ENCODE measurements at regions not wholly inside any gene's neighbourhood (a gene's known extent, or its start where the extent isn't known, plus 50 kb on each side); places are given as distances from the start of the nearest gene placed in this dataset.
A peak's percentile ranks its signal among the peaks of the same experiment; 100 is the strongest.

GRCh38 chr6:103937389-103937788 is 922.3 kb downstream of the HACE1 start:
- TF ChIP-seq, protein P1, sequence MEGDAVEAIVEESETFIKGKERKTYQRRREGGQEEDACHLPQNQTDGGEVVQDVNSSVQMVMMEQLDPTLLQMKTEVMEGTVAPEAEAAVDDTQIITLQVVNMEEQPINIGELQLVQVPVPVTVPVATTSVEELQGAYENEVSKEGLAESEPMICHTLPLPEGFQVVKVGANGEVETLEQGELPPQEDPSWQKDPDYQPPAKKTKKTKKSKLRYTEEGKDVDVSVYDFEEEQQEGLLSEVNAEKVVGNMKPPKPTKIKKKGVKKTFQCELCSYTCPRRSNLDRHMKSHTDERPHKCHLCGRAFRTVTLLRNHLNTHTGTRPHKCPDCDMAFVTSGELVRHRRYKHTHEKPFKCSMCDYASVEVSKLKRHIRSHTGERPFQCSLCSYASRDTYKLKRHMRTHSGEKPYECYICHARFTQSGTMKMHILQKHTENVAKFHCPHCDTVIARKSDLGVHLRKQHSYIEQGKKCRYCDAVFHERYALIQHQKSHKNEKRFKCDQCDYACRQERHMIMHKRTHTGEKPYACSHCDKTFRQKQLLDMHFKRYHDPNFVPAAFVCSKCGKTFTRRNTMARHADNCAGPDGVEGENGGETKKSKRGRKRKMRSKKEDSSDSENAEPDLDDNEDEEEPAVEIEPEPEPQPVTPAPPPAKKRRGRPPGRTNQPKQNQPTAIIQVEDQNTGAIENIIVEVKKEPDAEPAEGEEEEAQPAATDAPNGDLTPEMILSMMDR (IDR thresholded peaks at IDR 0.05; ENCODE audit: low read depth, low read length) = no peak
- H3K4me3 ChIP-seq (ENCODE audit: low read depth, low read length) = no peak overlapping the region
- no peaks in the 10 kb centered on the region for H3K36me3 ChIP-seq
- H3K9me3 ChIP-seq = no peaks in the 10 kb centered on the region
- no peaks in the 10 kb centered on the region for H3K27me3 ChIP-seq
- no peak for DNase-seq
- H3K4me1 ChIP-seq = no peaks in the 10 kb centered on the region

DNA sequence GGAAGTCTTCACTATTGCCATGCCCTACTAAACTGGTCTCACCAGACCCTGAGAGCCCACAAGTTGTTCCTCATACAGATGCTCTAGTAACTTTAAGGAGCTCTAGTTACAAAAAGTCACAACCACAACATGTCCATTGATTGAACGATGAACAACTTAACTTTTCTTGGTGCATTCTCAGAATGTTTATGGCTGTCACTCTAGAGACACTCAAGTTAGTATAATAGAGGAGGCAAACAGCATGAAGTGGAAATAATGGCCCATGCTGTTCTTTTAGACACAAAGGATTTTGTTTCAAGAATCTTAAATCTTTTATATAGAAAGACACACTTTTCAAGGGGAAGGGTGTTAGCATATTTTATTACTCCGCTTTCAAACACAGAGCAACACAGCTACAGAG is 934.4 kb downstream of the HACE1 start:
- no peaks in the 10 kb centered on the region for H3K9me3 ChIP-seq
- TF ChIP-seq, protein P1 (IDR thresholded peaks at IDR 0.05; ENCODE audit: low read depth, low read length) = no peak
- no peak for DNase-seq
- no peaks in the 10 kb centered on the region for H3K36me3 ChIP-seq
- no peaks in the 10 kb centered on the region for H3K4me1 ChIP-seq
- H3K4me3 ChIP-seq (ENCODE audit: low read depth, low read length) = no peak overlapping the region
- no peaks in the 10 kb centered on the region for H3K27me3 ChIP-seq

DNA sequence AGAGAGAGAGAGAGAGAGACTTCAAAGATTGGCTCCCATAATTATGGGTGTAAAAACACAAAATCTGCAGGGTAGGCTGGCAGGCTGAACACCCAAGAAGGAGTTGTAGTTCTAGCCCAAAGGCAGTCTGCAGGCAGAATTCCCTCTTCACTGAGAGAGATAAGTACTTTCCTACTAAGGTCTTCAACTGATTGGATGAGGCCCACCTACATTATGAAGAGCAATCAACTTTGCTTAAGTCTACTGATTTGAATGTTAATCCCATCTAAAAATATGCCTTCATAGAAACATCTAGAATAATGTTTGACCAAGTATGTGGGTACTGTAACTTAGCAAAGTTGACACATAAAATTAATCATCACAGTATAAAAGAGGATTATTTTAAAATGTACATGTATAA is 949.7 kb downstream of the HACE1 start:
- Histone ChIP-seq H3K36me3 (no peaks in the 10 kb centered on the region), H3K4me1 (no peaks in the 10 kb centered on the region), H3K9me3 (no peaks in the 10 kb centered on the region), H3K4me3 (ENCODE audit: low read depth, low read length) (no peak overlapping the region), H3K27me3 (no peaks in the 10 kb centered on the region)
- TF ChIP-seq, protein P1 (IDR thresholded peaks at IDR 0.05; ENCODE audit: low read depth, low read length) = no peak
- no peak for DNase-seq

DNA sequence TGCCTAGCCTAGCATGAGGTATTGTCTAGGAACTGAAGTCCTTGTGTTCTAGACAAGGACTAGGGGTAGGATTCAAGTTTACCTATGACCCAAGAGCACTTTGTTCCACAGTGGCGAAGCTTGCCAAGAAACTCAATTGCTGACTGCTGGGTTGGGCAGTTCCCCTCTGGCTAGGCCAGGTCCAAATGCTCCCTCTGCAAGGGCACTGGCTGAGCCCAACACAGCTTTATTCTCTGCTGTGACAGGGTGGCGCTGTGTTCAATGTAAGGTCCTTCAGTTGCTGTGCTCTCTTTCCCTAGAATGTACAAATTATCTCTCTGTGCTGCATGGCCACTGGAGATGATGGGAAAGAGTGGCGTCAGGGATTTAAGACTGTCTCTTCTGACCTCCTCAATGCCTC is 950.8 kb downstream of the HACE1 start:
- DNase-seq = no peak
- H3K4me1 ChIP-seq = no peaks in the 10 kb centered on the region
- no peaks in the 10 kb centered on the region for H3K36me3 ChIP-seq
- H3K4me3 ChIP-seq (ENCODE audit: low read depth, low read length) = no peak overlapping the region
- H3K27me3 ChIP-seq = no peaks in the 10 kb centered on the region
- TF ChIP-seq, protein P1 (IDR thresholded peaks at IDR 0.05; ENCODE audit: low read depth, low read length) = no peak
- H3K9me3 ChIP-seq = no peaks in the 10 kb centered on the region

DNA sequence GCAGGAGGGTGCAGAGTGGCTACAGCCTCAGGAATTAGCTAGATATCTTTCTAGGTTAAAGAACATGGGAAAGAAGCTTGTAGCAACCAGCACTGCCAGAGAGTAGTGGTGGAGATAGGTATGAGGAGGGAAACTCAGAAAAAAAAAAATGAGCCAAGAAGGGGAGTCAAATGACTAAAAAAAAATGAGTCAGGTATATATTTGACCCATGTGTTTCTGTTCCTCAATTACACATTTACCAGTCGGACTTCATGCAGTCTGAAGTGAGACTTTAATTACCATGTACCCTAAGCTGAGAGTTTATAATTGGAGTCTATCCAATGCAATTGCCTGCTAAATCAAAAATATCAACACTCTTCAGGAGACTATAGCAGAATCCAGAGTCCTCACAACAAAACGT is 964.6 kb downstream of the HACE1 start:
- peaks cover 6% of the 10 kb centered on the region for H3K4me1 ChIP-seq
- H3K9me3 ChIP-seq = no peaks in the 10 kb centered on the region

DNA sequence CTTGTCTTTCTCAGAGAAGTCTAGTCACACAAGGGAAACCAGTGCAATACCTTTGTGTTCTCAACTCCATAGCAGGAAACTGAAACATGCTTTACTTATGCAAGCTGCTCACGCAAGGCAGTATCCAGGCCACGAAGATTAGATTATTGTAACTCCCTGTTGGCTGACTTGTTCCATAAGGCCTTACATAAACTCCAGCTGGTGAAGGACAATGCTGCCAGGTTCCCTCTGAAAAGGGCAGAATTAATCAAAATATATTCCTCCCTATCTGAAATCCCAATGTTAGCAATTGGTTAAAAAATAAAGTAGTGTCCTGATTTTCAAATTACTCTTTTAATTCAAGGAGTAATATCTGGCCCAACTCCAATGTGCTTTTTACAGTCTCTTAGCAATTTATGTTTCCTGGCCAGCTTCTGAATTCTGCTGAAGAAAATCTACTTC is 966.6 kb downstream of the HACE1 start:
- Histone ChIP-seq H3K4me3 (ENCODE audit: low read depth, low read length) (no peak overlapping the region), H3K36me3 (no peaks in the 10 kb centered on the region), H3K27me3 (no peaks in the 10 kb centered on the region), H3K9me3 (no peaks in the 10 kb centered on the region), H3K4me1 (peaks cover 6% of the 10 kb centered on the region)
- TF ChIP-seq, protein P1 (IDR thresholded peaks at IDR 0.05; ENCODE audit: low read depth, low read length) = no peak
- DNase-seq = peak; percentile 54

More for the DNA sequence above, 964.6 kb downstream of the HACE1 start:
- no peak for DNase-seq
- Histone ChIP-seq H3K27me3 (no peaks in the 10 kb centered on the region), H3K4me3 (ENCODE audit: low read depth, low read length) (no peak overlapping the region), H3K36me3 (no peaks in the 10 kb centered on the region)
- TF ChIP-seq, protein P1 (IDR thresholded peaks at IDR 0.05; ENCODE audit: low read depth, low read length) = no peak

Data from BE2C (cell line).